ENCODE measurements at regions not wholly inside any gene's neighbourhood (a gene's known extent, or its start where the extent isn't known, plus 50 kb on each side); places are given as distances from the start of the nearest gene placed in this dataset.

- no peak for TF ChIP-seq CTCF (IDR thresholded peaks at IDR 0.05 in 4 of 5, conservative IDR thresholded peaks at IDR 0.05 in 1 of 5)
- no peak for TF ChIP-seq POLR2A (IDR thresholded peaks at IDR 0.05)
Measured at GRCh38 chr3:66795365-66795764, 202.7 kb upstream of the KBTBD8 start.

All from gastrocnemius medialis (tissue), 4 donors.